Fibroblast of upper back skin (primary cell): ENCODE measurements at regions not wholly inside any gene's neighbourhood (a gene's known extent, or its start where the extent isn't known, plus 50 kb on each side); places are given as distances from the start of the nearest gene placed in this dataset.
"Not testable (repeated sequence)": the region's sequence is repeated elsewhere in the genome, so short reads cannot be mapped to it uniquely, and the experiment has no call there.

Experiments
- DNase-seq: peaks from one replicate; pipeline ENCODE4 v3.0.0-alpha.2; 2013

GRCh38 chr5:152711801-152712388 lies 306.8 kb upstream of the NMUR2 start:
- peak; percentile 49 for DNase-seq

- no peak for DNase-seq
Measured at GRCh38 chr5:152717393-152717792, 312.3 kb upstream of the NMUR2 start.

GRCh38 chr5:152723482-152723881 lies 318.4 kb upstream of the NMUR2 start:
- DNase-seq: no peak

- no peak for DNase-seq
Measured at GRCh38 chr5:152730176-152730575, 325.1 kb upstream of the NMUR2 start.

GRCh38 chr5:152736906-152737305 lies 331.8 kb upstream of the NMUR2 start:
- DNase-seq: no peak

GRCh38 chr5:152739916-152740315 lies 334.8 kb upstream of the NMUR2 start:
- no peak for DNase-seq

- DNase-seq: not testable (repeated sequence)
Measured at GRCh38 chr5:152741126-152741525, 336.0 kb upstream of the NMUR2 start.

GRCh38 chr5:152787709-152788217 lies 382.7 kb upstream of the NMUR2 start:
- DNase-seq: not testable (repeated sequence)

- no peak for DNase-seq
Measured at GRCh38 chr5:152801886-152802285, 396.8 kb upstream of the NMUR2 start.

GRCh38 chr5:152804179-152804578 lies 399.1 kb upstream of the NMUR2 start:
- peak; percentile 46 for DNase-seq

GRCh38 chr5:152811988-152812387 lies 406.9 kb upstream of the NMUR2 start:
- peak; percentile 1 for DNase-seq

- DNase-seq: peak; percentile 5
Measured at GRCh38 chr5:152813526-152813925, 408.4 kb upstream of the NMUR2 start.

- no peak for DNase-seq
Measured at GRCh38 chr5:152819891-152820290, 414.8 kb upstream of the NMUR2 start.

GRCh38 chr5:152824316-152824715 lies 419.2 kb upstream of the NMUR2 start:
- DNase-seq: no peak

GRCh38 chr5:152838241-152838786 lies 433.2 kb upstream of the NMUR2 start:
- no peak for DNase-seq

GRCh38 chr5:152844713-152845112 lies 439.6 kb upstream of the NMUR2 start:
- DNase-seq: no peak

- no peak for DNase-seq
Measured at GRCh38 chr5:152853361-152853760, 448.3 kb upstream of the NMUR2 start.

GRCh38 chr5:152855441-152855840 lies 450.4 kb upstream of the NMUR2 start:
- peak; percentile 78 for DNase-seq

GRCh38 chr5:152861231-152861630 lies 456.2 kb upstream of the NMUR2 start:
- no peak for DNase-seq

- peak; percentile 21 for DNase-seq
Measured at GRCh38 chr5:152864447-152864846, 459.4 kb upstream of the NMUR2 start.

- peak; percentile 3 for DNase-seq
Measured at GRCh38 chr5:152864991-152865390, 459.9 kb upstream of the NMUR2 start.

GRCh38 chr5:152869971-152870370 lies 464.9 kb upstream of the NMUR2 start:
- DNase-seq: no peak

- no peak for DNase-seq
Measured at GRCh38 chr5:152882621-152883020, 477.5 kb upstream of the NMUR2 start.

- no peak for DNase-seq
Measured at GRCh38 chr5:152883066-152883775, 478.1 kb upstream of the NMUR2 start.
